OCI-LY7 (cell line): ENCODE measurements at regions not wholly inside any gene's neighbourhood (a gene's known extent, or its start where the extent isn't known, plus 50 kb on each side); places are given as distances from the start of the nearest gene placed in this dataset.

Source experiments
- BruUV-seq: library from RNA; stranded (reverse); fragments of 400-500 nt; replicated peaks from 2 replicates; lab custom pipeline; 2021; lab: Mats Ljungman, UMichigan
- CTCF ChIA-PET: fragments of 300-600 bp; sonication (Branson Sonifier 250); formaldehyde crosslinking; loops from one replicate; lab custom pipeline; 2022; ENCODE audit warnings: antibody characterized with exemption; ENCODE audit not compliant: unreplicated experiment; lab: Charles Lee
- POLR2A ChIA-PET: fragments of 300-600 bp; sonication (Branson Sonifier 250); formaldehyde crosslinking; loops from one replicate; lab custom pipeline; 2022; ENCODE audit warnings: antibody characterized with exemption; lab: Charles Lee
- DNase-seq: peaks from one replicate; pipeline ENCODE4 v3.0.0-alpha.2; 2015; ENCODE audit warnings: low spot score
- H2AFZ ChIP-seq: fragments of 200-600 bp; sonication (generic), shearing (Covaris generic); 2 replicates; pipeline ENCODE4 v1.6.1; 2014; ENCODE audit warnings: mild to moderate bottlenecking, antibody characterized with exemption, low read length, moderate library complexity
- H3K27ac ChIP-seq: fragments of 200-600 bp; sonication (generic); 2 replicates; pipeline ENCODE4 v1.5.1; 2014; ENCODE audit warnings: mixed run types, low read depth, mild to moderate bottlenecking, moderate library complexity, low read length, inconsistent platforms; ENCODE audit not compliant: poor library complexity, severe bottlenecking
- H3K36me3 ChIP-seq: fragments of 200-600 bp; sonication (generic); 2 replicates; pipeline ENCODE4 v1.6.1; 2014; ENCODE audit warnings: mild to moderate bottlenecking, antibody characterized with exemption, low read length, moderate library complexity, mixed read lengths; ENCODE audit not compliant: insufficient read depth
- H3K4me1 ChIP-seq: fragments of 200-600 bp; sonication (generic); 2 replicates; pipeline ENCODE4 v1.5.1; 2014; ENCODE audit warnings: mild to moderate bottlenecking, low read length; ENCODE audit not compliant: insufficient read depth, poor library complexity, severe bottlenecking
- H3K4me2 ChIP-seq: fragments of 200-600 bp; sonication (generic); 2 replicates; pipeline ENCODE4 v1.6.1; 2014; ENCODE audit warnings: mild to moderate bottlenecking, low read length
- H3K4me3 ChIP-seq: fragments of 200-600 bp; sonication (generic); 2 replicates; pipeline ENCODE4 v1.5.1; 2014; ENCODE audit warnings: mild to moderate bottlenecking, low read depth, low read length; ENCODE audit not compliant: poor library complexity, severe bottlenecking
- H3K79me2 ChIP-seq: fragments of 200-600 bp; sonication (generic); 2 replicates; pipeline ENCODE4 v1.6.1; 2016; ENCODE audit warnings: low read depth, mild to moderate bottlenecking, low read length, moderate library complexity, mixed read lengths; ENCODE audit not compliant: insufficient read depth
- H3K9me2 ChIP-seq: fragments of 200-600 bp; sonication (generic); 2 replicates; pipeline ENCODE4 v1.6.1; 2016; ENCODE audit warnings: mild to moderate bottlenecking, low read length, mixed read lengths; ENCODE audit not compliant: insufficient read depth
- H3K9me3 ChIP-seq: fragments of 200-600 bp; sonication (generic); 2 replicates; pipeline ENCODE4 v1.6.1; 2014; ENCODE audit warnings: mild to moderate bottlenecking, mixed run types, low read length, mixed read lengths
- H4K20me1 ChIP-seq: fragments of 200-600 bp; sonication (generic); 2 replicates; pipeline ENCODE4 v1.6.1; 2014; ENCODE audit warnings: mild to moderate bottlenecking, antibody characterized with exemption, low read length, moderate library complexity, mixed read lengths; ENCODE audit not compliant: insufficient read depth
- EZH2phosphoT487 ChIP-seq: fragments of 200-600 bp; sonication (generic); IDR thresholded peaks from 2 replicates; pipeline ENCODE4 v1.6.1; 2018; ENCODE audit warnings: low read depth, borderline replicate concordance, mild to moderate bottlenecking, mixed run types, antibody characterized with exemption, low read length, moderate library complexity, mixed read lengths
- intact Hi-C: fragments of 100-400 bp; cut with micrococcal nuclease; formaldehyde crosslinking; loops from one replicate; pipeline ENCODE4 v1.10.0; 2022; ENCODE audit not compliant: unreplicated experiment
- TF ChIP-seq, protein P1 (sequence below): fragments of 200-600 bp; sonication (generic); conservative IDR thresholded peaks from 2 replicates; pipeline ENCODE4 v1.5.1; 2014; ENCODE audit warnings: mild to moderate bottlenecking, antibody characterized with exemption, low read length, moderate library complexity, mixed read lengths

GRCh38 chr12:39188689-39189088 is 254.2 kb downstream of the KIF21A start:
- ChIA-PET CTCF (no interaction called here), POLR2A (interaction anchor here (0.7 kb wide), 1 partner anchor 20 kb away, joined by 4 read pairs; no protein-coding TSS in a partner anchor)
- Histone ChIP-seq H3K9me2 (no peaks in the 10 kb centered on the region), H3K9me3 (no peaks in the 10 kb centered on the region), H3K4me1 (no peaks in the 10 kb centered on the region), H3K79me2 (no peaks in the 10 kb centered on the region), H3K36me3 (no peaks in the 10 kb centered on the region), H2AFZ (no peak overlapping the region), H3K27ac (no peak overlapping the region), H3K4me3 (no peak overlapping the region), H4K20me1 (no peaks in the 10 kb centered on the region), H3K4me2 (no peak overlapping the region)
- intact Hi-C loops, result no loop called here
- no peak for DNase-seq
- TF ChIP-seq, protein P1, sequence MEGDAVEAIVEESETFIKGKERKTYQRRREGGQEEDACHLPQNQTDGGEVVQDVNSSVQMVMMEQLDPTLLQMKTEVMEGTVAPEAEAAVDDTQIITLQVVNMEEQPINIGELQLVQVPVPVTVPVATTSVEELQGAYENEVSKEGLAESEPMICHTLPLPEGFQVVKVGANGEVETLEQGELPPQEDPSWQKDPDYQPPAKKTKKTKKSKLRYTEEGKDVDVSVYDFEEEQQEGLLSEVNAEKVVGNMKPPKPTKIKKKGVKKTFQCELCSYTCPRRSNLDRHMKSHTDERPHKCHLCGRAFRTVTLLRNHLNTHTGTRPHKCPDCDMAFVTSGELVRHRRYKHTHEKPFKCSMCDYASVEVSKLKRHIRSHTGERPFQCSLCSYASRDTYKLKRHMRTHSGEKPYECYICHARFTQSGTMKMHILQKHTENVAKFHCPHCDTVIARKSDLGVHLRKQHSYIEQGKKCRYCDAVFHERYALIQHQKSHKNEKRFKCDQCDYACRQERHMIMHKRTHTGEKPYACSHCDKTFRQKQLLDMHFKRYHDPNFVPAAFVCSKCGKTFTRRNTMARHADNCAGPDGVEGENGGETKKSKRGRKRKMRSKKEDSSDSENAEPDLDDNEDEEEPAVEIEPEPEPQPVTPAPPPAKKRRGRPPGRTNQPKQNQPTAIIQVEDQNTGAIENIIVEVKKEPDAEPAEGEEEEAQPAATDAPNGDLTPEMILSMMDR, result no peak
- TF ChIP-seq EZH2phosphoT487, result no peak
- BruUV-seq, result no TSS peak

DNA sequence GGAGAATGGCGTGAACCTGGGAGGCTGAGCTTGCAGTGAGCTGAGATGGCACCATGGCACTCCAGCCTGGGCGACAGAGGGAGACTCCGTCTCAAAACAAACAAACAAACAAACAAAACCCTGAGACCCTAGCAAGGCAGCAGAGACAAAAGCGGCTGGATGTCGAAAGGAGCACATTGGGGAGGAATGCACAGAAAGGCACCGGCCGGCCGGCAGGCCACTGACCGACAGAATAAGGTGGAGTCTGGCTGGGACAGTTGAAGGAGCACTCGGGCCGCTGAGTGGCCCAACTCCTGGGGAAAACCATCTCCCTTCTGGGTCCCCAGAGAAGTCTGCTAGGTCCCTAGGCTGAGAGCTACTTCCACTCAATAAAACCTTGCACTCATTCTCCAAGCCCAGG is 256.2 kb downstream of the KIF21A start:
- no TSS peak for BruUV-seq
- intact Hi-C loops, result no loop called here
- Histone ChIP-seq H3K4me2 (no peak overlapping the region), H3K36me3 (no peaks in the 10 kb centered on the region), H3K79me2 (no peaks in the 10 kb centered on the region), H2AFZ (no peak overlapping the region), H3K4me1 (no peaks in the 10 kb centered on the region), H3K4me3 (no peak overlapping the region), H3K27ac (no peak overlapping the region), H3K9me3 (no peaks in the 10 kb centered on the region), H3K9me2 (no peaks in the 10 kb centered on the region), H4K20me1 (no peaks in the 10 kb centered on the region)
- CTCF ChIA-PET, result no interaction called here
- POLR2A ChIA-PET, result no interaction called here
- DNase-seq, result no peak
- TF ChIP-seq EZH2phosphoT487, result no peak
- TF ChIP-seq, protein P1, result no peak

DNA sequence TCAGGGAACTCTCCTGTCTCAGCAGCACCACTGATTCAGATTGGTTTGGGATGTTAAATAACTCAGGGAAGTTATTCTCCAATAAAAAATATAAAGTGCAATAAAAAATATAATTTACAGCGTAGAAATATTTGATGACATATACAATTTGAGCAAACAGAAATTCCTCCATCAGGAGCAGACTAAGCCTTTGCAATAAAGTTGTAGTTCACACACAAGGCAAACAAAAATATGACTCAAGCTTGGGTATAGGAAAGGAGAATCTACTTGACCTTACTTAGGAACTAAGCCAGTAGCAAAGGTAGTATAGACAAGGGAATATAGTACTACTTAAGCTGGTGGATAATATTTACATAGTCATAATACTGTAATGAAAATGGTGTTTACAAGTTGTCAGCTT is 264.1 kb downstream of the KIF21A start:
- H3K27ac ChIP-seq, result no peak overlapping the region
- H3K4me2 ChIP-seq, result no peak overlapping the region
- no peak overlapping the region for H3K4me3 ChIP-seq
- no peaks in the 10 kb centered on the region for H3K4me1 ChIP-seq
- intact Hi-C loops, result no loop called here
- no peaks in the 10 kb centered on the region for H3K9me3 ChIP-seq
- H3K79me2 ChIP-seq, result no peaks in the 10 kb centered on the region
- no peaks in the 10 kb centered on the region for H4K20me1 ChIP-seq
- TF ChIP-seq, protein P1, result no peak
- TF ChIP-seq EZH2phosphoT487, result no peak
- ChIA-PET CTCF (no interaction called here), POLR2A (interaction anchor here (1.2 kb wide), 1 partner anchor 20 kb away, joined by 3 read pairs; no protein-coding TSS in a partner anchor)
- no peak for DNase-seq
- no TSS peak for BruUV-seq
- H2AFZ ChIP-seq, result no peak overlapping the region
- no peaks in the 10 kb centered on the region for H3K9me2 ChIP-seq
- no peaks in the 10 kb centered on the region for H3K36me3 ChIP-seq
